Upper lobe of left lung (tissue), 6 donors: ENCODE measurements at regions not wholly inside any gene's neighbourhood (a gene's known extent, or its start where the extent isn't known, plus 50 kb on each side); places are given as distances from the start of the nearest gene placed in this dataset.
A peak's percentile ranks its signal among the peaks of the same experiment; 100 is the strongest.

Source experiments
- ATAC-seq, 2 donors: fragments of 200-7000 bp; cut with Tn5 transposase; one replicate each; pipeline ENCODE4 v1.9.1; 2022; ENCODE audit warnings: mild to moderate bottlenecking in 2 of 2, moderate library complexity in 2 of 2; ENCODE audit not compliant: low FRiP score in 2 of 2
- DNase-seq, 2 donors: peaks; one replicate each; pipeline ENCODE4 v3.0.0-alpha.2; 2019 to 2020
- H3K27ac ChIP-seq, 4 donors: fragments of 200-600 bp; sonication (generic); one replicate each; pipeline ENCODE4 v1.5.1; 2016 to 2019
- H3K27me3 ChIP-seq, 4 donors: fragments of 200-600 bp; sonication (generic); one replicate each; pipeline ENCODE4 v1.5.1; 2017 to 2019
- H3K36me3 ChIP-seq, 4 donors: fragments of 200-600 bp; sonication (generic); one replicate each; pipeline ENCODE4 v1.5.1; 2016 to 2019
- H3K4me1 ChIP-seq, 4 donors: fragments of 200-600 bp; sonication (generic); one replicate each; pipeline ENCODE4 v1.5.1; 2018 to 2019
- H3K4me3 ChIP-seq, 4 donors: fragments of 200-600 bp; sonication (generic); one replicate each; pipeline ENCODE4 v1.5.1; 2017 to 2019; ENCODE audit warnings: mild to moderate bottlenecking in 2 of 4, moderate library complexity in 1 of 4
- H3K9me3 ChIP-seq, 4 donors: fragments of 200-600 bp; sonication (generic); one replicate each; pipeline ENCODE4 v1.5.1; 2018 to 2019
- EP300 ChIP-seq, 4 donors: sonication (generic); formaldehyde crosslinking; IDR thresholded peaks; one replicate each; pipeline ENCODE4 v1.5.1; 2017; ENCODE audit warnings: antibody characterized with exemption in 4 of 4, control low read depth in 2 of 4
- POLR2A ChIP-seq, 4 donors: fragments of 450-650 bp; IDR thresholded peaks; one replicate each; pipeline ENCODE4 v1.5.1; 2016 to 2017; ENCODE audit warnings: antibody characterized with exemption in 4 of 4, mild to moderate bottlenecking in 2 of 4
- POLR2AphosphoS5 ChIP-seq, 2 donors: sonication (generic); formaldehyde crosslinking; IDR thresholded peaks; one replicate each; pipeline ENCODE4 v1.5.1; 2017; ENCODE audit warnings: antibody characterized with exemption in 2 of 2
- WGBS, 2 donors: methylation state at CpG; one replicate each; pipeline ENCODE4 v1.1.5; 2017 to 2018; 5-methylcytosine and 5-hydroxymethylcytosine counted together
- TF ChIP-seq, protein P1 (sequence below), 6 experiments: fragments of 450-650 bp in 4 of 6; fragments of 200-600 bp in 2 of 6; sonication (generic) in 2 of 6; IDR thresholded peaks; one replicate each; pipeline ENCODE4 v1.5.1; 2016 to 2019; ENCODE audit warnings: antibody characterized with exemption in 6 of 6
- donor health status: DM: no; HTN: no; CAD: no; lungs with moderate emphysema.
- donor health status: DM: no; HTN: yes; CAD: no; lungs with severe emphysema.

- 87 to 89% methylated on average over 11 of the region's 11 CpGs for WGBS, 2 donors
- Histone ChIP-seq H3K9me3 (no peaks in the 10 kb centered on the region), H3K4me3 (no peak overlapping the region), H3K27ac (no peak overlapping the region), H3K27me3 (no peaks in the 10 kb centered on the region), H3K4me1 (no peaks in the 10 kb centered on the region), H3K36me3 (no peaks in the 10 kb centered on the region)
- TF ChIP-seq POLR2A (IDR thresholded peaks at IDR 0.05), result no peak
- TF ChIP-seq EP300 (IDR thresholded peaks at IDR 0.05), result no peak
- TF ChIP-seq POLR2AphosphoS5 (IDR thresholded peaks at IDR 0.05), result no peak
- TF ChIP-seq, protein P1, sequence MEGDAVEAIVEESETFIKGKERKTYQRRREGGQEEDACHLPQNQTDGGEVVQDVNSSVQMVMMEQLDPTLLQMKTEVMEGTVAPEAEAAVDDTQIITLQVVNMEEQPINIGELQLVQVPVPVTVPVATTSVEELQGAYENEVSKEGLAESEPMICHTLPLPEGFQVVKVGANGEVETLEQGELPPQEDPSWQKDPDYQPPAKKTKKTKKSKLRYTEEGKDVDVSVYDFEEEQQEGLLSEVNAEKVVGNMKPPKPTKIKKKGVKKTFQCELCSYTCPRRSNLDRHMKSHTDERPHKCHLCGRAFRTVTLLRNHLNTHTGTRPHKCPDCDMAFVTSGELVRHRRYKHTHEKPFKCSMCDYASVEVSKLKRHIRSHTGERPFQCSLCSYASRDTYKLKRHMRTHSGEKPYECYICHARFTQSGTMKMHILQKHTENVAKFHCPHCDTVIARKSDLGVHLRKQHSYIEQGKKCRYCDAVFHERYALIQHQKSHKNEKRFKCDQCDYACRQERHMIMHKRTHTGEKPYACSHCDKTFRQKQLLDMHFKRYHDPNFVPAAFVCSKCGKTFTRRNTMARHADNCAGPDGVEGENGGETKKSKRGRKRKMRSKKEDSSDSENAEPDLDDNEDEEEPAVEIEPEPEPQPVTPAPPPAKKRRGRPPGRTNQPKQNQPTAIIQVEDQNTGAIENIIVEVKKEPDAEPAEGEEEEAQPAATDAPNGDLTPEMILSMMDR (IDR thresholded peaks at IDR 0.05), result no peak
- DNase-seq (no peak), ATAC-seq (peak in 1 of 2 donors; percentile 32)
Measured at GRCh38 chr2:128818704-128819491, 500.2 kb upstream of the HS6ST1 start.

GRCh38 chr2:128820452-128820851, 501.8 kb upstream of the HS6ST1 start:
- Histone ChIP-seq H3K36me3 (no peaks in the 10 kb centered on the region), H3K27ac (no peak overlapping the region), H3K4me3 (no peak overlapping the region), H3K27me3 (no peaks in the 10 kb centered on the region), H3K9me3 (no peaks in the 10 kb centered on the region), H3K4me1 (no peaks in the 10 kb centered on the region)
- TF ChIP-seq, protein P1 (IDR thresholded peaks at IDR 0.05), result no peak
- TF ChIP-seq EP300 (IDR thresholded peaks at IDR 0.05) (no peak), POLR2A (IDR thresholded peaks at IDR 0.05) (no peak), POLR2AphosphoS5 (IDR thresholded peaks at IDR 0.05) (no peak)
- ATAC-seq (no peak), DNase-seq (no peak)
- 86 to 94% methylated on average over 4 of the region's 4 CpGs for WGBS, 2 donors

DNA sequence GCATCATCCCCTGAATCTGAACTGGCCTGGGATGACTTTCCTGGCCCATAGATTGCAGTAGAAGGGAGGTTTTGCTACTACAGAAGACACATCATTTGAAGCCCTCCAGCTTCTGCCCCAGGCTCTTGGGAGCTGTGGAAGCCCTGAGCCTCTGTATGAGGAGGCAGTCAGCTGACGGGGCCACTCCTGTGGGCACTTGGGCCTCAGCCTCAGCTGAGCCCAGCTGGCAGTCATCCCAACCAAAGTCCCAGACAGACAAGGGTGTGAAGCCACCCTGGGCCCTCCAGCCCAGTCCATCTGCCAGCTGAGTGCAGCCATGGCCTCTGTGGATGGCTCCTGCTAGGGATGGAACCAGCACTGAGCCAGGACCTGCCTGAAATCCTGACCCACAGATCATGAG, 502.3 kb upstream of the HS6ST1 start:
- ATAC-seq, result no peak
- Histone ChIP-seq H3K27me3 (no peaks in the 10 kb centered on the region), H3K27ac (no peak overlapping the region), H3K4me1 (no peaks in the 10 kb centered on the region), H3K36me3 (no peaks in the 10 kb centered on the region), H3K4me3 (no peak overlapping the region), H3K9me3 (no peaks in the 10 kb centered on the region)
- 80% methylated on average over 1 of the region's 1 CpG; no CpG with 5 or more reads in 1 of the 2 donors for WGBS, 2 donors
- TF ChIP-seq POLR2A (IDR thresholded peaks at IDR 0.05) (no peak), POLR2AphosphoS5 (IDR thresholded peaks at IDR 0.05) (no peak), EP300 (IDR thresholded peaks at IDR 0.05) (no peak)
- TF ChIP-seq, protein P1 (IDR thresholded peaks at IDR 0.05), result no peak
- DNase-seq, result no peak

GRCh38 chr2:128832946-128833663, 514.4 kb upstream of the HS6ST1 start:
- DNase-seq (no peak), ATAC-seq (no peak)
- TF ChIP-seq EP300 (IDR thresholded peaks at IDR 0.05) (no peak), POLR2A (IDR thresholded peaks at IDR 0.05) (no peak), POLR2AphosphoS5 (IDR thresholded peaks at IDR 0.05) (no peak)
- TF ChIP-seq, protein P1 (IDR thresholded peaks at IDR 0.05), result no peak
- 38 to 51% methylated on average over 8 of the region's 8 CpGs for WGBS, 2 donors
- H3K27me3 ChIP-seq, result no peaks in the 10 kb centered on the region
- H3K27ac ChIP-seq, result no peak overlapping the region
- H3K9me3 ChIP-seq, result no peaks in the 10 kb centered on the region
- no peaks in the 10 kb centered on the region for H3K36me3 ChIP-seq
- no peak overlapping the region for H3K4me3 ChIP-seq
- no peaks in the 10 kb centered on the region for H3K4me1 ChIP-seq
